Tibial nerve (tissue), 4 donors: ENCODE measurements at regions not wholly inside any gene's neighbourhood (a gene's known extent, or its start where the extent isn't known, plus 50 kb on each side); places are given as distances from the start of the nearest gene placed in this dataset.
"Not testable (repeated sequence)": the region's sequence is repeated elsewhere in the genome, so short reads cannot be mapped to it uniquely, and the experiment has no call there.

Experiments used
- DNase-seq, 2 donors: peaks; one replicate each; pipeline ENCODE4 v3.0.0-alpha.2; 2019; ENCODE audit warnings: low spot score in 2 of 2
- H3K27ac ChIP-seq, 4 donors: fragments of 200-600 bp; sonication (generic) in 3 of 4; one replicate each; pipeline ENCODE4 v1.5.1; 2017 to 2019; ENCODE audit warnings: mild to moderate bottlenecking in 1 of 4
- H3K27me3 ChIP-seq, 2 donors: fragments of 200-600 bp; sonication (generic) in 1 of 2; one replicate each; pipeline versions ENCODE4 v1.5.1 to v1.6.0; 2017 to 2019
- H3K36me3 ChIP-seq, 3 donors: fragments of 200-600 bp; sonication (generic); one replicate each; pipeline ENCODE4 v1.5.1; 2018 to 2019
- H3K4me1 ChIP-seq, 4 donors: fragments of 200-600 bp; sonication (generic) in 3 of 4; one replicate each; pipeline ENCODE4 v1.5.1; 2017 to 2019
- H3K4me3 ChIP-seq, 4 donors: fragments of 200-600 bp; sonication (generic) in 3 of 4; one replicate each; pipeline ENCODE4 v1.5.1; 2017 to 2019; ENCODE audit warnings: mild to moderate bottlenecking in 1 of 4, moderate library complexity in 1 of 4
- H3K9me3 ChIP-seq, 4 donors: fragments of 200-600 bp; sonication (generic) in 3 of 4; one replicate each; pipeline ENCODE4 v1.5.1; 2017 to 2019
- EP300 ChIP-seq, 2 donors: sonication (generic); formaldehyde crosslinking; IDR thresholded peaks; one replicate each; pipeline ENCODE4 v1.6.1; 2017; ENCODE audit warnings: antibody characterized with exemption in 2 of 2, mild to moderate bottlenecking in 1 of 2
- POLR2A ChIP-seq, 2 donors: fragments of 450-650 bp; IDR thresholded peaks; one replicate each; pipeline ENCODE4 v1.6.1; 2017; ENCODE audit warnings: antibody characterized with exemption in 2 of 2, mild to moderate bottlenecking in 2 of 2, moderate library complexity in 2 of 2
- WGBS, 2 donors: methylation state at CpG; one replicate each; pipeline ENCODE4 v1.1.5; 2018; 5-methylcytosine and 5-hydroxymethylcytosine counted together
- TF ChIP-seq, protein P1 (sequence below), 5 experiments: fragments of 200-600 bp in 3 of 5; fragments of 450-650 bp in 2 of 5; sonication (generic) in 3 of 5; IDR thresholded peaks; one replicate each; pipeline ENCODE4 v1.5.1; 2016 to 2019; ENCODE audit warnings: antibody characterized with exemption in 5 of 5, mild to moderate bottlenecking in 3 of 5, moderate library complexity in 2 of 5

- not testable (repeated sequence) for H3K4me3 ChIP-seq, H3K27me3 ChIP-seq, DNase-seq, H3K27ac ChIP-seq, H3K4me1 ChIP-seq, H3K36me3 ChIP-seq, H3K9me3 ChIP-seq
- 76 to 87% methylated on average over 9 to 12 of the region's 12 CpGs for WGBS, 2 donors
Measured at GRCh38 chr20:47889751-47890150, 104.5 kb upstream of the SULF2 start.

DNA sequence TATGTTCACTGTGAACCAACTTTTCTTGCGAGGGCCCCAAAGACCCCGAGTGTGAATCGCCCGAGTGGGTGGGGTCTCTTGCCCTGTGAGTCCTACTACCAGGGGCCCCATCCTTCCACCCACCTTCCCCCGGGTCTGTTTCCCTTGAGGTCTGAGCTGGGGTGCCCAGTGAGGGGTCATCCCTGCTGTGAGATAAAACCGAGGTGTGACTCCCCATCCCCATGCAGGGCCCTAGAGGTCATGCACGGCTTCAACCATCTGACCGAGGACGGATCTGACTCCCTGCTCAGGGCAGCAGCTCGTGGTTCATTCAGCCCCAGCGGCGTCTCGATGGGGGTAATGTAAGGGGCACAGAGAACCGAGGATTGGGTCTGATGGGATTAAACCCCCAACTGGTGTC is 103.1 kb upstream of the SULF2 start:
- H3K27ac ChIP-seq: no peak overlapping the region

DNA sequence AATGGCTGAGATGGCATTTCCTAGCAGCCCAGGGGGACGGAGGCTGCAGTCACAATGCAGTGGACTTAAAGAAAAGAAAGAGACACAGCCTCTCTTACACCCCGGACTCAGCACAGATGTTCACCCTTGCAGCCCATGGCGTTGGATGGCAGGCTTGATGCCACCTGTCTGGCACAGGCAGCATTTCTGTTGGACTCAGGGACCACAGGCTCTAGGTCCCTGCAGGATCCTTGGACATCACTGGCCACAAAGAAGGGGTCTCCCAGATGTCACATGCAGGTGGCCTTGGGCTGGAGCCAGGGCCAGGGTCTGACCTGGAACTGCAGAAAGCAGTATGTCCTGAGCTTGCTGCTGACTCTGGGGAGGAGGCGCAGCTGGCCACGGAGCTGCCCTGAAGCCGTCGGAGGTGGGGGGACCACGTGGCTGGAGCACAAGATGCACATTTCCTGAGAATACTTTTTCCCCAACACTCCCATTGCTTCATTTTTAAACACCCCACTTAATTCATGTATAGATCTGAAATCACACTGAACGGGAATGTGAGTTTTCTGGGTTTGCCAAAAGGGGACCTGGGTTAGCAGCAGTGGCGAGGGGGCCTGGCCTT is 102.3 kb upstream of the SULF2 start:
- no peak overlapping the region for H3K4me3 ChIP-seq
- H3K4me1 ChIP-seq: no peaks in the 10 kb centered on the region
- no peaks in the 10 kb centered on the region for H3K9me3 ChIP-seq
- H3K27ac ChIP-seq: no peak overlapping the region
- no peaks in the 10 kb centered on the region for H3K27me3 ChIP-seq
- TF ChIP-seq, protein P1, sequence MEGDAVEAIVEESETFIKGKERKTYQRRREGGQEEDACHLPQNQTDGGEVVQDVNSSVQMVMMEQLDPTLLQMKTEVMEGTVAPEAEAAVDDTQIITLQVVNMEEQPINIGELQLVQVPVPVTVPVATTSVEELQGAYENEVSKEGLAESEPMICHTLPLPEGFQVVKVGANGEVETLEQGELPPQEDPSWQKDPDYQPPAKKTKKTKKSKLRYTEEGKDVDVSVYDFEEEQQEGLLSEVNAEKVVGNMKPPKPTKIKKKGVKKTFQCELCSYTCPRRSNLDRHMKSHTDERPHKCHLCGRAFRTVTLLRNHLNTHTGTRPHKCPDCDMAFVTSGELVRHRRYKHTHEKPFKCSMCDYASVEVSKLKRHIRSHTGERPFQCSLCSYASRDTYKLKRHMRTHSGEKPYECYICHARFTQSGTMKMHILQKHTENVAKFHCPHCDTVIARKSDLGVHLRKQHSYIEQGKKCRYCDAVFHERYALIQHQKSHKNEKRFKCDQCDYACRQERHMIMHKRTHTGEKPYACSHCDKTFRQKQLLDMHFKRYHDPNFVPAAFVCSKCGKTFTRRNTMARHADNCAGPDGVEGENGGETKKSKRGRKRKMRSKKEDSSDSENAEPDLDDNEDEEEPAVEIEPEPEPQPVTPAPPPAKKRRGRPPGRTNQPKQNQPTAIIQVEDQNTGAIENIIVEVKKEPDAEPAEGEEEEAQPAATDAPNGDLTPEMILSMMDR (IDR thresholded peaks at IDR 0.05): no peak
- TF ChIP-seq EP300 (IDR thresholded peaks at IDR 0.05) (no peak), POLR2A (IDR thresholded peaks at IDR 0.05) (no peak)
- WGBS, 2 donors: 63 to 87% methylated on average over 9 to 10 of the region's 10 CpGs
- no peaks in the 10 kb centered on the region for H3K36me3 ChIP-seq
- no peak for DNase-seq

More for the DNA sequence above, 103.1 kb upstream of the SULF2 start:
- no peaks in the 10 kb centered on the region for H3K36me3 ChIP-seq
- no peaks in the 10 kb centered on the region for H3K4me1 ChIP-seq
- no peak for DNase-seq
- no peak overlapping the region for H3K4me3 ChIP-seq
- WGBS, 2 donors: 74 to 83% methylated on average over 14 of the region's 14 CpGs
- TF ChIP-seq POLR2A (IDR thresholded peaks at IDR 0.05) (no peak), EP300 (IDR thresholded peaks at IDR 0.05) (no peak)
- TF ChIP-seq, protein P1 (IDR thresholded peaks at IDR 0.05): no peak
- H3K9me3 ChIP-seq: no peaks in the 10 kb centered on the region
- H3K27me3 ChIP-seq: no peaks in the 10 kb centered on the region

- H3K27me3 ChIP-seq: no peaks in the 10 kb centered on the region
- 89 to 91% methylated on average over 8 of the region's 8 CpGs for WGBS, 2 donors
- no peaks in the 10 kb centered on the region for H3K9me3 ChIP-seq
- H3K4me3 ChIP-seq: no peak overlapping the region
- H3K36me3 ChIP-seq: no peaks in the 10 kb centered on the region
- DNase-seq: no peak
- no peak overlapping the region for H3K27ac ChIP-seq
- H3K4me1 ChIP-seq: no peaks in the 10 kb centered on the region
- TF ChIP-seq POLR2A (IDR thresholded peaks at IDR 0.05) (no peak), EP300 (IDR thresholded peaks at IDR 0.05) (no peak)
- TF ChIP-seq, protein P1 (IDR thresholded peaks at IDR 0.05): no peak
Measured at GRCh38 chr20:47887064-47887463, 101.8 kb upstream of the SULF2 start.

- H3K36me3 ChIP-seq: no peaks in the 10 kb centered on the region
- DNase-seq: no peak
- no peaks in the 10 kb centered on the region for H3K27me3 ChIP-seq
- H3K27ac ChIP-seq: no peak overlapping the region
- H3K9me3 ChIP-seq: no peaks in the 10 kb centered on the region
- WGBS, 2 donors: 84 to 93% methylated on average over 18 of the region's 18 CpGs
- H3K4me1 ChIP-seq: no peaks in the 10 kb centered on the region
- no peak for TF ChIP-seq EP300 (IDR thresholded peaks at IDR 0.05)
- TF ChIP-seq, protein P1 (IDR thresholded peaks at IDR 0.05): no peak
- no peak for TF ChIP-seq POLR2A (IDR thresholded peaks at IDR 0.05)
- no peak overlapping the region for H3K4me3 ChIP-seq
Measured at GRCh38 chr20:47886454-47887041, 101.3 kb upstream of the SULF2 start.
